Hepatocyte (in vitro differentiated cells): ENCODE measurements at regions not wholly inside any gene's neighbourhood (a gene's known extent, or its start where the extent isn't known, plus 50 kb on each side); places are given as distances from the start of the nearest gene placed in this dataset.
"Not testable (repeated sequence)": the region's sequence is repeated elsewhere in the genome, so short reads cannot be mapped to it uniquely, and the experiment has no call there.

Source experiments
- DNase-seq: peaks from one replicate; pipeline ENCODE4 v3.0.0-alpha.2; 2016; ENCODE audit warnings: low spot score
- H2AFZ ChIP-seq: fragments of 200-600 bp; sonication (generic); 2 replicates; pipeline ENCODE4 v1.6.0; 2016; ENCODE audit warnings: antibody characterized with exemption, mild to moderate bottlenecking
- H3K27ac ChIP-seq: fragments of 200-600 bp; sonication (generic); 2 replicates; pipeline ENCODE4 v1.5.1; 2016; ENCODE audit warnings: mild to moderate bottlenecking
- H3K27me3 ChIP-seq: fragments of 200-600 bp; sonication (generic); 2 replicates; pipeline ENCODE4 v1.6.1; 2016
- H3K36me3 ChIP-seq: fragments of 200-600 bp; sonication (generic); replicated peaks from 2 replicates; pipeline ENCODE4 v1.5.1; 2016; ENCODE audit warnings: low read depth; ENCODE audit not compliant: insufficient read depth
- H3K4me1 ChIP-seq: fragments of 200-600 bp; sonication (generic); 2 replicates; pipeline ENCODE4 v1.5.1; 2016; ENCODE audit warnings: mild to moderate bottlenecking, moderate library complexity; ENCODE audit not compliant: insufficient read depth
- H3K4me2 ChIP-seq: fragments of 200-600 bp; sonication (generic); 2 replicates; pipeline ENCODE4 v1.6.0; 2016
- H3K4me3 ChIP-seq: fragments of 200-600 bp; sonication (generic); 2 replicates; pipeline ENCODE4 v1.5.1; 2016; ENCODE audit warnings: mild to moderate bottlenecking
- H3K79me2 ChIP-seq: fragments of 200-600 bp; sonication (generic); 2 replicates; pipeline ENCODE4 v1.6.0; 2017; ENCODE audit warnings: mild to moderate bottlenecking
- H3K9me2 ChIP-seq: fragments of 200-600 bp; sonication (generic); replicated peaks from 2 replicates; pipeline ENCODE4 v1.6.0; 2017; ENCODE audit warnings: mild to moderate bottlenecking; ENCODE audit not compliant: insufficient read depth
- H3K9me3 ChIP-seq: fragments of 200-600 bp; sonication (generic); 2 replicates; pipeline ENCODE4 v1.5.1; 2016; ENCODE audit warnings: low read depth, mild to moderate bottlenecking
- H4K20me1 ChIP-seq: fragments of 200-600 bp; sonication (generic); 2 replicates; pipeline ENCODE4 v1.6.0; 2016; ENCODE audit warnings: mild to moderate bottlenecking; ENCODE audit not compliant: insufficient read depth, poor library complexity, severe bottlenecking
- CTCF ChIP-seq: fragments of 200-600 bp; sonication (generic); IDR thresholded peaks from 2 replicates; pipeline ENCODE4 v1.5.1; 2016; ENCODE audit warnings: antibody characterized with exemption, mild to moderate bottlenecking; ENCODE audit not compliant: poor library complexity
- EZH2 ChIP-seq: fragments of 200-600 bp; sonication (generic); IDR thresholded peaks from 2 replicates; pipeline ENCODE4 v1.6.1; 2016; ENCODE audit warnings: antibody characterized with exemption, mild to moderate bottlenecking, borderline replicate concordance
- EZH2phosphoT487 ChIP-seq: fragments of 200-600 bp; sonication (generic); IDR thresholded peaks from one replicate; pipeline ENCODE4 v1.6.1; 2018; ENCODE audit warnings: antibody characterized with exemption, mild to moderate bottlenecking, low read depth, moderate library complexity; ENCODE audit not compliant: unreplicated experiment, severe bottlenecking
- WGBS: methylation state at CpG from one replicate; pipeline ENCODE4 v1.1.6; 2016; ENCODE audit warnings: low lambda C conversion rate; ENCODE audit errors: missing lambda C conversion rate; 5-methylcytosine and 5-hydroxymethylcytosine counted together

GRCh38 chr16:16938980-16939379 is 531.8 kb downstream of the XYLT1 start:
- no peaks in the 10 kb centered on the region for H4K20me1 ChIP-seq
- no peak overlapping the region for H3K4me3 ChIP-seq
- no peak overlapping the region for H2AFZ ChIP-seq
- DNase-seq: no peak
- H3K9me3 ChIP-seq: no peaks in the 10 kb centered on the region
- no peaks in the 10 kb centered on the region for H3K4me1 ChIP-seq
- H3K79me2 ChIP-seq: no peaks in the 10 kb centered on the region
- H3K27ac ChIP-seq: no peak overlapping the region
- no peaks in the 10 kb centered on the region for H3K9me2 ChIP-seq
- no peaks in the 10 kb centered on the region for H3K36me3 ChIP-seq
- H3K4me2 ChIP-seq: no peak overlapping the region
- peaks cover 11% of the 10 kb centered on the region for H3K27me3 ChIP-seq
- WGBS: 78% methylated on average over 3 of the region's 3 CpGs
- no peak for TF ChIP-seq CTCF
- TF ChIP-seq EZH2phosphoT487: no peak
- TF ChIP-seq EZH2: no peak

GRCh38 chr16:16940351-16940750 is 530.4 kb downstream of the XYLT1 start:
- WGBS: 29% methylated on average over 7 of the region's 7 CpGs
- H3K9me2 ChIP-seq: no peaks in the 10 kb centered on the region
- H4K20me1 ChIP-seq: no peaks in the 10 kb centered on the region
- TF ChIP-seq EZH2 (no peak), CTCF (no peak), EZH2phosphoT487 (no peak)
- no peak overlapping the region for H3K27ac ChIP-seq
- no peak for DNase-seq
- peaks cover 11% of the 10 kb centered on the region for H3K27me3 ChIP-seq
- H3K9me3 ChIP-seq: no peaks in the 10 kb centered on the region
- peak overlapping the region; percentile 7 for H3K4me2 ChIP-seq
- no peaks in the 10 kb centered on the region for H3K4me1 ChIP-seq
- H3K36me3 ChIP-seq: no peaks in the 10 kb centered on the region
- H3K4me3 ChIP-seq: no peak overlapping the region
- peak overlapping the region; percentile 32 for H2AFZ ChIP-seq
- H3K79me2 ChIP-seq: no peaks in the 10 kb centered on the region

DNA sequence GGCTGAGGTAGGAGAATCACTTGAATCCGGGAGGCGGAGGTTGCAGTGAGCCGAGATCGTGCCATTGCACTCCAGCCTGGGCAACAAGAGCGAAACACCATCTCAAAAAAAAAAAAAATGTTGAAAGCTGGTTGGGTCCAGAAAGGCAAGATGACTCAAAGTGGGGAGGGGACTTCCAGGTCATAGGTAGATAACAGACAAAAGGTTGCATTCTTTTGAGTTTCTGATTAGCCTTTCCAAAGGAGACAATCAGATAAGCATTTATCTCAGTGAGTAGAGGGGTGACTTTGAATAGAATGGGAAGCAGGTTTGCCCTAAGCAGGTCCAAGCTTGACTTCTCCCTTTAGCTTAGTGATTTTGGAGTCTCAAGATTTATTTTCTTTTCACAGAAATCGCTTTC is 527.9 kb downstream of the XYLT1 start:
- WGBS: 69% methylated on average over 6 of the region's 6 CpGs
- H4K20me1 ChIP-seq, H3K9me3 ChIP-seq, H3K79me2 ChIP-seq, H3K27ac ChIP-seq, H3K4me2 ChIP-seq, H3K9me2 ChIP-seq, H3K4me1 ChIP-seq, H2AFZ ChIP-seq, H3K36me3 ChIP-seq, DNase-seq, H3K4me3 ChIP-seq: not testable (repeated sequence)
- H3K27me3 ChIP-seq: peaks cover 11% of the 10 kb centered on the region

DNA sequence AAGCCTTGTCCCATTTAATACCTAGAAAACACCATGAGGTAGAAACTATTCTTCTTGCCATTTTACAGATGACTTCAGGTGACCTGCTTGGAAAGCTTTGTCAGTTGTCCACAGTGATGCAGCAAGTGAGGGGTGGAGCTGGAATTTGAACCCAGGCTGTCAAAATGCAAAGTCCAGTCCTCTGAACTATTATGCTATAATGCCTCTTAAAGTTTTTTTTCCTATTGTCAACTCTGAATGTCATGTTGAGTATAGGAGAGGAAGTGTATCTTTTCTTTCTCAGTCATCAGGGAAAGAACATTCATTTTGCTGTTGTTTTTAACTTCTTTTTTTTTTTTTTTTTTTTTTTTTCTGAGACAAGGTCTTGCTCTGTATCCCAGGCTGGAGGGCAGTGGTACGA is 525.6 kb downstream of the XYLT1 start:
- WGBS: 88% methylated on average over 1 of the region's 1 CpG
- Histone ChIP-seq H3K4me3 (no peak overlapping the region), H4K20me1 (no peaks in the 10 kb centered on the region), H3K9me3 (no peaks in the 10 kb centered on the region), H3K27me3 (no peaks in the 10 kb centered on the region), H3K79me2 (no peaks in the 10 kb centered on the region), H2AFZ (no peak overlapping the region), H3K27ac (no peak overlapping the region), H3K36me3 (no peaks in the 10 kb centered on the region), H3K4me2 (no peak overlapping the region), H3K4me1 (no peaks in the 10 kb centered on the region), H3K9me2 (no peaks in the 10 kb centered on the region)
- peak; percentile 10 for DNase-seq
- TF ChIP-seq EZH2 (no peak), CTCF (no peak), EZH2phosphoT487 (no peak)
